Kidney tubule cell (primary cell): ENCODE measurements at regions not wholly inside any gene's neighbourhood (a gene's known extent, or its start where the extent isn't known, plus 50 kb on each side); places are given as distances from the start of the nearest gene placed in this dataset.

Source experiments
- DNase-seq: peaks from one replicate; pipeline ENCODE4 v3.0.0-alpha.2; 2018; ENCODE audit warnings: low spot score

- DNase-seq, result no peak
Observed at GRCh38 chr10:130559547-130559880, 423.3 kb downstream of the GLRX3 start.

GRCh38 chr10:130560116-130560515 is 423.9 kb downstream of the GLRX3 start:
- no peak for DNase-seq

- no peak for DNase-seq
Observed at GRCh38 chr10:130560573-130560972, 424.4 kb downstream of the GLRX3 start.

GRCh38 chr10:130561681-130562080 is 425.5 kb downstream of the GLRX3 start:
- no peak for DNase-seq

- DNase-seq, result no peak
Observed at GRCh38 chr10:130567011-130567410, 430.8 kb downstream of the GLRX3 start.

GRCh38 chr10:130567436-130567835 is 431.2 kb downstream of the GLRX3 start:
- DNase-seq, result no peak

- no peak for DNase-seq
Observed at GRCh38 chr10:130568246-130568645, 432.1 kb downstream of the GLRX3 start.

- no peak for DNase-seq
Observed at GRCh38 chr10:130570074-130570473, 433.9 kb downstream of the GLRX3 start.

- DNase-seq, result no peak
Observed at GRCh38 chr10:130571674-130572073, 435.5 kb downstream of the GLRX3 start.

- DNase-seq, result no peak
Observed at GRCh38 chr10:130573446-130573845, 437.3 kb downstream of the GLRX3 start.

- DNase-seq, result no peak
Observed at GRCh38 chr10:130575756-130576285, 439.6 kb downstream of the GLRX3 start.

GRCh38 chr10:130576427-130576826 is 440.2 kb downstream of the GLRX3 start:
- DNase-seq, result no peak

- no peak for DNase-seq
Observed at GRCh38 chr10:130577039-130577438, 440.8 kb downstream of the GLRX3 start.

- no peak for DNase-seq
Observed at GRCh38 chr10:130578532-130579289, 442.5 kb downstream of the GLRX3 start.

- no peak for DNase-seq
Observed at GRCh38 chr10:130579913-130580312, 443.7 kb downstream of the GLRX3 start.

- DNase-seq, result no peak
Observed at GRCh38 chr10:130580975-130581374, 444.8 kb downstream of the GLRX3 start.

- DNase-seq, result no peak
Observed at GRCh38 chr10:130587718-130588117, 451.5 kb downstream of the GLRX3 start.

GRCh38 chr10:130606001-130606405 is 469.8 kb downstream of the GLRX3 start:
- DNase-seq, result no peak

- DNase-seq, result no peak
Observed at GRCh38 chr10:130607366-130607765, 471.2 kb downstream of the GLRX3 start.

- no peak for DNase-seq
Observed at GRCh38 chr10:130611239-130611638, 475.0 kb downstream of the GLRX3 start.

GRCh38 chr10:130615457-130615856 is 479.3 kb downstream of the GLRX3 start:
- DNase-seq, result no peak

GRCh38 chr10:130617985-130618384 is 481.8 kb downstream of the GLRX3 start:
- DNase-seq, result no peak

- DNase-seq, result no peak
Observed at GRCh38 chr10:130618647-130619046, 482.5 kb downstream of the GLRX3 start.

GRCh38 chr10:130621231-130621775 is 485.1 kb downstream of the GLRX3 start:
- no peak for DNase-seq
